HepG2 (cell line): ENCODE measurements at regions not wholly inside any gene's neighbourhood (a gene's known extent, or its start where the extent isn't known, plus 50 kb on each side); places are given as distances from the start of the nearest gene placed in this dataset.

Source experiments
- ATAC-seq: fragments of 200-7000 bp; cut with Tn5 transposase; 3 replicates; pipeline ENCODE4 v1.9.1; 2020; ENCODE audit warnings: mild to moderate bottlenecking, moderate library complexity
- BruUV-seq: library from RNA; stranded (reverse); fragments of 400-500 nt; replicated peaks from 2 replicates; lab custom pipeline; 2021; lab: Mats Ljungman, UMichigan
- CTCF ChIA-PET: fragments of 300-600 bp; formaldehyde crosslinking; extraction: SDS; loops from one replicate; lab custom pipeline; 2021; ENCODE audit warnings: low total read pairs, inconsistent platforms, low intra/inter-chr PET ratio; lab: Yijun Ruan, JAX
- POLR2A ChIA-PET: fragments of 350-600 bp; sonication (Branson Sonifier 250); formaldehyde crosslinking; loops from one replicate; lab custom pipeline; 2020; ENCODE audit warnings: antibody characterized with exemption, inconsistent platforms; lab: Yijun Ruan, JAX
- DNase-seq: peaks from one replicate; pipeline ENCODE4 v3.0.0-alpha.2; 2015; ENCODE audit warnings: low spot score
- FAIRE-seq: peaks from 3 replicates; lab custom pipeline; 2011; peaks lifted over from hg19 to GRCh38; lab: Jason Lieb, UNC
- H2AFZ ChIP-seq: one replicate; pipeline ENCODE4 v1.6.1; 2011; ENCODE audit warnings: low read length, inconsistent platforms
- H3K27ac ChIP-seq: fragments of 300-600 bp; 3 replicates; pipeline ENCODE4 v1.8.0; 2011; ENCODE audit warnings: mixed run types, mild to moderate bottlenecking, mixed read lengths, low read length, inconsistent platforms; ENCODE audit not compliant: insufficient read depth; ENCODE audit errors: extremely low read length
- H3K27me3 ChIP-seq, 2 experiments: fragments of 200-600 bp in 1 of 2; 2 replicates in 1 of 2; 3 replicates in 1 of 2; pipeline versions ENCODE4 v1.6.0 to v1.8.0; 2011; ENCODE audit warnings: low read length in 2 of 2, mild to moderate bottlenecking in 2 of 2, moderate library complexity in 2 of 2, inconsistent platforms in 1 of 2; ENCODE audit not compliant: insufficient read depth in 2 of 2, control insufficient read depth in 1 of 2
- H3K36me3 ChIP-seq, 2 experiments: fragments of 200-600 bp in 1 of 2; replicated peaks in 1 of 2; 2 replicates in 1 of 2; 3 replicates in 1 of 2; pipeline versions ENCODE4 v1.5.1 to v1.8.0; 2011; ENCODE audit warnings: low read length in 2 of 2, inconsistent platforms in 1 of 2; ENCODE audit not compliant: insufficient read depth in 2 of 2, control insufficient read depth in 1 of 2
- H3K4me1 ChIP-seq: 2 replicates; pipeline ENCODE4 v1.5.1; 2012; ENCODE audit warnings: low read length, inconsistent platforms; ENCODE audit not compliant: insufficient read depth
- H3K4me2 ChIP-seq: 2 replicates; pipeline ENCODE4 v1.6.0; 2011; ENCODE audit warnings: low read depth, low read length, inconsistent platforms
- H3K4me3 ChIP-seq, 3 experiments: fragments of 200-600 bp in 1 of 3; sonication (generic), shearing (Covaris generic) in 1 of 3; replicated peaks in 1 of 3; 2 replicates each; pipeline ENCODE4 v1.5.1; 2011 to 2016; ENCODE audit warnings: low read length in 3 of 3, inconsistent platforms in 2 of 3, low read depth in 2 of 3, mild to moderate bottlenecking in 2 of 3, control low read depth in 1 of 3, mixed read lengths in 1 of 3; ENCODE audit not compliant: insufficient read depth in 1 of 3
- H3K79me2 ChIP-seq: one replicate; pipeline ENCODE4 v1.6.1; 2011; ENCODE audit warnings: low read length, inconsistent platforms; ENCODE audit not compliant: insufficient read depth
- H3K9ac ChIP-seq: 2 replicates; pipeline ENCODE4 v1.6.0; 2011; ENCODE audit warnings: mild to moderate bottlenecking, low read depth, low read length, inconsistent platforms; ENCODE audit not compliant: insufficient read depth
- H3K9me3 ChIP-seq: 2 replicates; pipeline ENCODE4 v1.5.1; 2012; ENCODE audit warnings: mild to moderate bottlenecking, low read length
- H4K20me1 ChIP-seq: 2 replicates; pipeline ENCODE4 v1.6.0; 2011; ENCODE audit warnings: inconsistent platforms, mild to moderate bottlenecking, low read length, moderate library complexity; ENCODE audit not compliant: insufficient read depth
- DMAP1 ChIP-seq: IDR thresholded peaks from 2 replicates; pipeline ENCODE4 v1.6.1; 2016
- FIP1L1 ChIP-seq: fragments of 200-400 bp; formaldehyde crosslinking; IDR thresholded peaks from 2 replicates; pipeline ENCODE4 v1.6.1; 2018; ENCODE audit warnings: low read depth, mild to moderate bottlenecking, low read length, moderate library complexity, borderline replicate concordance; ENCODE audit not compliant: insufficient read depth
- FOXP1 ChIP-seq, 2 experiments: fragments of 450-650 bp in 1 of 2; IDR thresholded peaks; 2 replicates each; pipeline ENCODE4 v1.6.1; 2017 to 2018; ENCODE audit warnings: antibody characterized with exemption in 1 of 2
- MEF2D ChIP-seq: sonication (generic); formaldehyde crosslinking; IDR thresholded peaks from 2 replicates; pipeline ENCODE4 v1.5.1; 2020; ENCODE audit warnings: mild to moderate bottlenecking, missing genetic modification reagents
- NAIF1 ChIP-seq: sonication (generic); formaldehyde crosslinking; IDR thresholded peaks from 2 replicates; pipeline ENCODE4 v1.5.0; 2020; ENCODE audit warnings: mild to moderate bottlenecking, missing genetic modification reagents, borderline replicate concordance
- SRSF9 ChIP-seq: fragments of 200-400 bp; formaldehyde crosslinking; IDR thresholded peaks from 2 replicates; pipeline ENCODE4 v1.6.1; 2018; ENCODE audit warnings: borderline replicate concordance, mild to moderate bottlenecking, low read depth, low read length; ENCODE audit not compliant: insufficient read depth, poor library complexity, severe bottlenecking
- ZBTB42 ChIP-seq: sonication (generic); formaldehyde crosslinking; IDR thresholded peaks from 2 replicates; pipeline ENCODE4 v1.5.0; 2020; ENCODE audit warnings: mild to moderate bottlenecking, missing genetic modification reagents
- ZIK1 ChIP-seq: sonication (generic); formaldehyde crosslinking; IDR thresholded peaks from 2 replicates; pipeline ENCODE4 v1.5.0; 2020; ENCODE audit warnings: mild to moderate bottlenecking, low read depth, missing genetic modification reagents, borderline replicate concordance
- ZNF264 ChIP-seq: sonication (generic); formaldehyde crosslinking; IDR thresholded peaks from 2 replicates; pipeline ENCODE4 v1.4.0; 2020; ENCODE audit warnings: missing genetic modification reagents
- ZNF3 ChIP-seq: IDR thresholded peaks from 2 replicates; pipeline ENCODE4 v1.7.0; 2017; ENCODE audit warnings: inconsistent platforms
- ZNF431 ChIP-seq: sonication (generic); formaldehyde crosslinking; IDR thresholded peaks from 2 replicates; pipeline ENCODE4 v1.9.0; 2022; ENCODE audit warnings: missing genetic modification reagents, low read depth, mild to moderate bottlenecking, borderline replicate concordance
- WGBS: methylation state at CpG from one replicate; pipeline ENCODE4 v1.1.6; 2017; ENCODE audit warnings: low lambda C conversion rate; 5-methylcytosine and 5-hydroxymethylcytosine counted together
- in situ Hi-C: cut with HindIII; loops from 2 replicates; pipeline ENCODE4 v1.10.0; 2017; ENCODE audit warnings: low pct_unique_long_range_greater_than_20kb; ENCODE audit not compliant: extremely low pct_ligation_motif_present
- intact Hi-C: fragments of 100-400 bp; cut with micrococcal nuclease; formaldehyde crosslinking; loops from one replicate; pipeline ENCODE4 v1.10.0; 2022; ENCODE audit not compliant: unreplicated experiment
- TF ChIP-seq, protein P1 (sequence below): sonication (generic); formaldehyde crosslinking; IDR thresholded peaks from 2 replicates; pipeline ENCODE4 v1.5.0; 2020; ENCODE audit warnings: missing genetic modification reagents
- TF ChIP-seq, protein P2 (sequence below): sonication (generic); formaldehyde crosslinking; IDR thresholded peaks from 2 replicates; pipeline ENCODE4 v1.5.0; 2020; ENCODE audit warnings: mild to moderate bottlenecking, missing genetic modification reagents, moderate library complexity
- TF ChIP-seq, protein P3 (sequence below): sonication (generic); formaldehyde crosslinking; IDR thresholded peaks from 2 replicates; pipeline ENCODE4 v1.4.0; 2020; ENCODE audit warnings: missing genetic modification reagents

GRCh38 chrX:146907391-146908240 lies 93.1 kb upstream of the CXorf51A start:
- WGBS, result 0% methylated on average over 4 of the region's 8 CpGs
- no peaks in the 10 kb centered on the region for H3K36me3 ChIP-seq
- H3K4me3 ChIP-seq, result no peak overlapping the region
- H3K27ac ChIP-seq, result no peak overlapping the region
- ChIA-PET CTCF (no interaction called here), POLR2A (no interaction called here)
- TF ChIP-seq ZIK1 (CRISPR knock-in tag) (no peak), FOXP1 (IDR thresholded peaks at IDR 0.05) (no peak), FOXP1 (CRISPR knock-in tag; IDR thresholded peaks at IDR 0.05) (no peak), ZBTB42 (CRISPR knock-in tag) (no peak)
- TF ChIP-seq, protein P1, sequence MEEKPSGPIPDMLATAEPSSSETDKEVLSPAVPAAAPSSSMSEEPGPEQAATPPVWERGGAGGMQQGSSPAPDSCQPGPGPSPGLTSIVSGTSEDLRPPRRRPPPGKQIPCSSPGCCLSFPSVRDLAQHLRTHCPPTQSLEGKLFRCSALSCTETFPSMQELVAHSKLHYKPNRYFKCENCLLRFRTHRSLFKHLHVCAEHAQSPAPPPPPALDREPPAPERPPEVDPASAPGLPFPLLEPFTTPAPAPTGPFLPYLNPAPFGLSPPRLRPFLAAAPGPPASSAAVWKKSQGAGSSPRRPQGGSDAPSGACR (CRISPR knock-in tag), result no peak
- H3K27me3 ChIP-seq, result no peaks in the 10 kb centered on the region
- H3K9ac ChIP-seq, result no peak overlapping the region
- peaks cover 28% of the 10 kb centered on the region; the same call in 1 of the 2 replicates for H3K9me3 ChIP-seq
- in situ Hi-C loops (no loop called here), intact Hi-C loops (no loop called here)
- ATAC-seq (no peak), FAIRE-seq (no peak), DNase-seq (no peak)
- no TSS peak for BruUV-seq
- no peaks in the 10 kb centered on the region for H3K4me1 ChIP-seq
- H4K20me1 ChIP-seq, result no peaks in the 10 kb centered on the region
- no peaks in the 10 kb centered on the region for H3K79me2 ChIP-seq
- no peak overlapping the region for H2AFZ ChIP-seq
- no peak overlapping the region for H3K4me2 ChIP-seq

DNA sequence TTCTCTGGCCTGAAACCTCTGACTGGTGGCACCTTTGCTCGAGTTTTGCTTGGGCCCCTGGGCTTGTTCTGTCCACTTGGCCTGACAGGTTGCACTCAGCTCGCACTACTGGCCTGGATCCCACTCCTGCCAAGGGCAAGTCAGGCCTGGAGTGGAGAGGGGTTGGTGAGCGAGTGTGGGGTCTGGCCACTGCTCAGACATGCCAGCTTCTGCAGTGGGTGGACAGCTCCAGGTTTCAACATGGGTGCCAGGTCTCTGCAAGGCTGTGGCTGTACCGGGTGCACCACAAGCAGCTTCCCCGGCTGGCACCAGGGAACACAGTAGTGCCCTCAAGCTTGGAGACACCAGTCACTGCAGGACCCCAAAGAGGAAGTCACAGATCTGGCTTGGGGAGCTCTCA lies 91.6 kb upstream of the CXorf51A start:
- no peaks in the 10 kb centered on the region for H3K27me3 ChIP-seq
- DNase-seq, result no peak
- H2AFZ ChIP-seq, result no peak overlapping the region
- no peak overlapping the region for H3K4me2 ChIP-seq
- H3K79me2 ChIP-seq, result no peaks in the 10 kb centered on the region
- H3K4me3 ChIP-seq, result no peak overlapping the region
- H4K20me1 ChIP-seq, result no peaks in the 10 kb centered on the region
- no peak overlapping the region for H3K27ac ChIP-seq
- peaks cover 29% of the 10 kb centered on the region for H3K9me3 ChIP-seq
- POLR2A ChIA-PET, result no interaction called here
- H3K36me3 ChIP-seq, result no peaks in the 10 kb centered on the region
- no TSS peak for BruUV-seq
- FAIRE-seq, result no peak
- H3K4me1 ChIP-seq, result no peaks in the 10 kb centered on the region
- intact Hi-C loops (no loop called here), in situ Hi-C loops (no loop called here)
- no peak for ATAC-seq
- H3K9ac ChIP-seq, result no peak overlapping the region
- WGBS, result 0% methylated on average over 1 of the region's 5 CpGs
- CTCF ChIA-PET, result no interaction called here
- TF ChIP-seq, protein P2, sequence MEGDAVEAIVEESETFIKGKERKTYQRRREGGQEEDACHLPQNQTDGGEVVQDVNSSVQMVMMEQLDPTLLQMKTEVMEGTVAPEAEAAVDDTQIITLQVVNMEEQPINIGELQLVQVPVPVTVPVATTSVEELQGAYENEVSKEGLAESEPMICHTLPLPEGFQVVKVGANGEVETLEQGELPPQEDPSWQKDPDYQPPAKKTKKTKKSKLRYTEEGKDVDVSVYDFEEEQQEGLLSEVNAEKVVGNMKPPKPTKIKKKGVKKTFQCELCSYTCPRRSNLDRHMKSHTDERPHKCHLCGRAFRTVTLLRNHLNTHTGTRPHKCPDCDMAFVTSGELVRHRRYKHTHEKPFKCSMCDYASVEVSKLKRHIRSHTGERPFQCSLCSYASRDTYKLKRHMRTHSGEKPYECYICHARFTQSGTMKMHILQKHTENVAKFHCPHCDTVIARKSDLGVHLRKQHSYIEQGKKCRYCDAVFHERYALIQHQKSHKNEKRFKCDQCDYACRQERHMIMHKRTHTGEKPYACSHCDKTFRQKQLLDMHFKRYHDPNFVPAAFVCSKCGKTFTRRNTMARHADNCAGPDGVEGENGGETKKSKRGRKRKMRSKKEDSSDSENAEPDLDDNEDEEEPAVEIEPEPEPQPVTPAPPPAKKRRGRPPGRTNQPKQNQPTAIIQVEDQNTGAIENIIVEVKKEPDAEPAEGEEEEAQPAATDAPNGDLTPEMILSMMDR (CRISPR knock-in tag), result no peak
- TF ChIP-seq DMAP1 (CRISPR knock-in tag) (no peak), NAIF1 (CRISPR knock-in tag) (no peak), FIP1L1 (no peak), SRSF9 (no peak), ZNF3 (no peak), ZNF431 (CRISPR knock-in tag) (no peak), MEF2D (no peak), ZNF264 (CRISPR knock-in tag) (no peak)
- TF ChIP-seq, protein P3, sequence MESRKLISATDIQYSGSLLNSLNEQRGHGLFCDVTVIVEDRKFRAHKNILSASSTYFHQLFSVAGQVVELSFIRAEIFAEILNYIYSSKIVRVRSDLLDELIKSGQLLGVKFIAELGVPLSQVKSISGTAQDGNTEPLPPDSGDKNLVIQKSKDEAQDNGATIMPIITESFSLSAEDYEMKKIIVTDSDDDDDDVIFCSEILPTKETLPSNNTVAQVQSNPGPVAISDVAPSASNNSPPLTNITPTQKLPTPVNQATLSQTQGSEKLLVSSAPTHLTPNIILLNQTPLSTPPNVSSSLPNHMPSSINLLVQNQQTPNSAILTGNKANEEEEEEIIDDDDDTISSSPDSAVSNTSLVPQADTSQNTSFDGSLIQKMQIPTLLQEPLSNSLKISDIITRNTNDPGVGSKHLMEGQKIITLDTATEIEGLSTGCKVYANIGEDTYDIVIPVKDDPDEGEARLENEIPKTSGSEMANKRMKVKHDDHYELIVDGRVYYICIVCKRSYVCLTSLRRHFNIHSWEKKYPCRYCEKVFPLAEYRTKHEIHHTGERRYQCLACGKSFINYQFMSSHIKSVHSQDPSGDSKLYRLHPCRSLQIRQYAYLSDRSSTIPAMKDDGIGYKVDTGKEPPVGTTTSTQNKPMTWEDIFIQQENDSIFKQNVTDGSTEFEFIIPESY (CRISPR knock-in tag), result no peak
